ENCODE measurements at regions not wholly inside any gene's neighbourhood (a gene's known extent, or its start where the extent isn't known, plus 50 kb on each side); places are given as distances from the start of the nearest gene placed in this dataset.

DNA sequence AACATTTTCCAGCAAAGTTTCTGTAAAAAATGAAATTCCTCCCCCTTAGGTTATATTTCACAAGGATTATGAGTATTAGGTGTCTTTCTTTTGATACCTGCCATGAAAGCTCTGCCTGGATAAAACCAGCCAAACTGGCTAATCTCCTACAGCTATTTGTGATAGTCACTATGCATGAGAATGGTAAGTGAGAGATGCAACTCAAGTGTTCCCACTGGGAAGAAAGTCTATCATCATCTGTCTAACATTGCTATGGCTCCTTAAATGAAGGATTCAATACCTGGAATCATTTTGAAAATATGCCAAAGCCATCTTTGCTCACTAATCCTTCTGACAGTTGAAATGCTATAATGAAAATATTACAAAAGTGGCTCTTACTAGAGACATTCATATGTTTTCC is 339.9 kb upstream of the LRRTM4 start:
- H3K4me3 ChIP-seq (ENCODE audit: low read depth in 1 of 3, low read length in 3 of 3): no peak overlapping the region
- H3K36me3 ChIP-seq (ENCODE audit: control insufficient read depth in 4 of 4, insufficient read depth in 3 of 4, low read depth in 1 of 4, low read length in 3 of 4): no peaks in the 10 kb centered on the region
- TF ChIP-seq, protein P1, sequence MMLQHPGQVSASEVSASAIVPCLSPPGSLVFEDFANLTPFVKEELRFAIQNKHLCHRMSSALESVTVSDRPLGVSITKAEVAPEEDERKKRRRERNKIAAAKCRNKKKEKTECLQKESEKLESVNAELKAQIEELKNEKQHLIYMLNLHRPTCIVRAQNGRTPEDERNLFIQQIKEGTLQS (IDR thresholded peaks at IDR 0.05): no peak
- no peak for TF ChIP-seq RXRA (IDR thresholded peaks at IDR 0.05)
- TF ChIP-seq, protein P2, sequence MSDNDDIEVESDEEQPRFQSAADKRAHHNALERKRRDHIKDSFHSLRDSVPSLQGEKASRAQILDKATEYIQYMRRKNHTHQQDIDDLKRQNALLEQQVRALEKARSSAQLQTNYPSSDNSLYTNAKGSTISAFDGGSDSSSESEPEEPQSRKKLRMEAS (IDR thresholded peaks at IDR 0.05): no peak
- TF ChIP-seq, protein P3, sequence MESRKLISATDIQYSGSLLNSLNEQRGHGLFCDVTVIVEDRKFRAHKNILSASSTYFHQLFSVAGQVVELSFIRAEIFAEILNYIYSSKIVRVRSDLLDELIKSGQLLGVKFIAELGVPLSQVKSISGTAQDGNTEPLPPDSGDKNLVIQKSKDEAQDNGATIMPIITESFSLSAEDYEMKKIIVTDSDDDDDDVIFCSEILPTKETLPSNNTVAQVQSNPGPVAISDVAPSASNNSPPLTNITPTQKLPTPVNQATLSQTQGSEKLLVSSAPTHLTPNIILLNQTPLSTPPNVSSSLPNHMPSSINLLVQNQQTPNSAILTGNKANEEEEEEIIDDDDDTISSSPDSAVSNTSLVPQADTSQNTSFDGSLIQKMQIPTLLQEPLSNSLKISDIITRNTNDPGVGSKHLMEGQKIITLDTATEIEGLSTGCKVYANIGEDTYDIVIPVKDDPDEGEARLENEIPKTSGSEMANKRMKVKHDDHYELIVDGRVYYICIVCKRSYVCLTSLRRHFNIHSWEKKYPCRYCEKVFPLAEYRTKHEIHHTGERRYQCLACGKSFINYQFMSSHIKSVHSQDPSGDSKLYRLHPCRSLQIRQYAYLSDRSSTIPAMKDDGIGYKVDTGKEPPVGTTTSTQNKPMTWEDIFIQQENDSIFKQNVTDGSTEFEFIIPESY (IDR thresholded peaks at IDR 0.05): no peak
- no peak for TF ChIP-seq GABPA (IDR thresholded peaks at IDR 0.05 in 1 of 2, conservative IDR thresholded peaks at IDR 0.05 in 1 of 2)
- no peak for TF ChIP-seq TAF1 (conservative IDR thresholded peaks at IDR 0.05)
- no peak for TF ChIP-seq HNF4A (conservative IDR thresholded peaks at IDR 0.05)
- no peak for TF ChIP-seq FOXA2 (IDR thresholded peaks at IDR 0.05)
- TF ChIP-seq NR2F2 (IDR thresholded peaks at IDR 0.05): no peak
- no peak for TF ChIP-seq RAD21 (IDR thresholded peaks at IDR 0.05)
- no peak for TF ChIP-seq YY1 (IDR thresholded peaks at IDR 0.05)
- TF ChIP-seq EGR1 (IDR thresholded peaks at IDR 0.05; ENCODE audit: low read depth in 2 of 2): no peak
- TF ChIP-seq FOXA1 (IDR thresholded peaks at IDR 0.05): no peak
- TF ChIP-seq SP1 (IDR thresholded peaks at IDR 0.05): no peak
- no peak for DNase-seq (ENCODE audit: low spot score)
- H3K4me1 ChIP-seq (ENCODE audit: control insufficient read depth in 4 of 4, insufficient read depth in 4 of 4, low read length in 3 of 4): no peaks in the 10 kb centered on the region
- H3K27me3 ChIP-seq (ENCODE audit: control insufficient read depth in 4 of 4, insufficient read depth in 4 of 4, low read length in 3 of 4): no peaks in the 10 kb centered on the region
- H3K27ac ChIP-seq (ENCODE audit: low read depth in 1 of 2, low read length in 2 of 2): no peak overlapping the region
- no peak overlapping the region for H3K9ac ChIP-seq (ENCODE audit: low read depth in 1 of 2, low read length in 2 of 2)
- no peaks in the 10 kb centered on the region for H3K9me3 ChIP-seq (ENCODE audit: control insufficient read depth in 4 of 4, low read length in 3 of 4)

DNA sequence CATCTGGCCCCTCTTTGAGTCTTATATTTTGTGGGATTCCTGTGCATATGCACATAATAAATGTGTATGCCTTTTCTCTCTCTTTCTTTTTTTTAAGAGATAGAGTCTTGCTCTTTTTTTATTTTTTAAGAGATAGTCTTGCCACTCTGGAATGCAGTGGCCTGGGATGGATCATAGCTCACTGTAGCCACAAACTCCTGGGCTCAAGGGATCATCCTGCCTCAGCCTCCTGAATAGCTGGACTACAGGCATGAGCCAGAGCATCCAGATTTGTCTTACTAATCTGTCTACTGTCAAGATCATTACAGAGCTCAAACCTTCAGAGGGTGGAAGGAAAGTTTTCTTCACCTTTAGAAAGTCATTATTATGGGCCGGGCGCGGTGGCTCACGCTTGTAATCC is 342.2 kb upstream of the LRRTM4 start:
- WGBS: 95% methylated on average over 4 of the region's 4 CpGs
- no peak overlapping the region for H3K9ac ChIP-seq (ENCODE audit: low read depth in 1 of 2, low read length in 2 of 2)
- no peaks in the 10 kb centered on the region for H3K36me3 ChIP-seq (ENCODE audit: control insufficient read depth in 4 of 4, insufficient read depth in 3 of 4, low read depth in 1 of 4, low read length in 3 of 4)
- H3K27me3 ChIP-seq (ENCODE audit: control insufficient read depth in 4 of 4, insufficient read depth in 4 of 4, low read length in 3 of 4): no peaks in the 10 kb centered on the region
- H3K9me3 ChIP-seq (ENCODE audit: control insufficient read depth in 4 of 4, low read length in 3 of 4): no peaks in the 10 kb centered on the region
- H3K4me3 ChIP-seq (ENCODE audit: low read depth in 1 of 3, low read length in 3 of 3): no peak overlapping the region
- no peak overlapping the region for H3K27ac ChIP-seq (ENCODE audit: low read depth in 1 of 2, low read length in 2 of 2)
- no peak for TF ChIP-seq SP1 (IDR thresholded peaks at IDR 0.05)
- H3K4me1 ChIP-seq (ENCODE audit: control insufficient read depth in 4 of 4, insufficient read depth in 4 of 4, low read length in 3 of 4): no peaks in the 10 kb centered on the region
- no peak for DNase-seq (ENCODE audit: low spot score)

DNA sequence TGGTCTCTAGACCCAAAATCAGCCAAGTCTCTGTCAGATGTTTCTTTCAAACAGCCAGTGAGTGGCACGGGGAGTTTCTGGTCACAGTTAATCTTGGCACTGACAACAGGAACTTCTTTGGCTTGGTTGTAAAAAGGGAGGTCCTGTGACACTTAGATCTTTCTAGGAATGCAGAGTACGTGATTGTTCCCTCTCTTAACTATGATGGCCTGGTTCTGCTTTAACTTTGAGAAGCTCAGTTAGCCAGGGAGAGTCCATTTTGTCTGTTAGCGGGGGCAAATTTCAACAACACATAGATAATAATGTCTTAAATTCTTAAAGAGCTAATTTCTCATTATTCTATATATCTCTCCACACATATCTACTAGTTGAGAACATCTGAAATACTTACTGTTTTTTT is 344.5 kb upstream of the LRRTM4 start:
- no peak overlapping the region for H3K9ac ChIP-seq (ENCODE audit: low read depth in 1 of 2, low read length in 2 of 2)
- 52% methylated on average over 3 of the region's 3 CpGs for WGBS
- H3K36me3 ChIP-seq (ENCODE audit: control insufficient read depth in 4 of 4, insufficient read depth in 3 of 4, low read depth in 1 of 4, low read length in 3 of 4): no peaks in the 10 kb centered on the region
- H3K4me3 ChIP-seq (ENCODE audit: low read depth in 1 of 3, low read length in 3 of 3): no peak overlapping the region
- no peaks in the 10 kb centered on the region for H3K4me1 ChIP-seq (ENCODE audit: control insufficient read depth in 4 of 4, insufficient read depth in 4 of 4, low read length in 3 of 4)
- no peak for DNase-seq (ENCODE audit: low spot score)
- no peaks in the 10 kb centered on the region for H3K9me3 ChIP-seq (ENCODE audit: control insufficient read depth in 4 of 4, low read length in 3 of 4)
- H3K27me3 ChIP-seq (ENCODE audit: control insufficient read depth in 4 of 4, insufficient read depth in 4 of 4, low read length in 3 of 4): no peaks in the 10 kb centered on the region
- no peak overlapping the region for H3K27ac ChIP-seq (ENCODE audit: low read depth in 1 of 2, low read length in 2 of 2)
- TF ChIP-seq HNF4G (IDR thresholded peaks at IDR 0.05): no peak
- no peak for TF ChIP-seq YY1 (IDR thresholded peaks at IDR 0.05)
- TF ChIP-seq GABPA (IDR thresholded peaks at IDR 0.05 in 1 of 2, conservative IDR thresholded peaks at IDR 0.05 in 1 of 2): no peak
- TF ChIP-seq, protein P1 (IDR thresholded peaks at IDR 0.05): no peak
- no peak for TF ChIP-seq RAD21 (IDR thresholded peaks at IDR 0.05)
- no peak for TF ChIP-seq EGR1 (IDR thresholded peaks at IDR 0.05; ENCODE audit: low read depth in 2 of 2)
- TF ChIP-seq TAF1 (conservative IDR thresholded peaks at IDR 0.05): no peak
- TF ChIP-seq JUND (IDR thresholded peaks at IDR 0.05): no peak
- TF ChIP-seq FOXA1 (IDR thresholded peaks at IDR 0.05): no peak
- TF ChIP-seq, protein P2 (IDR thresholded peaks at IDR 0.05): no peak
- TF ChIP-seq HNF4A (conservative IDR thresholded peaks at IDR 0.05): no peak
- TF ChIP-seq, protein P4, sequence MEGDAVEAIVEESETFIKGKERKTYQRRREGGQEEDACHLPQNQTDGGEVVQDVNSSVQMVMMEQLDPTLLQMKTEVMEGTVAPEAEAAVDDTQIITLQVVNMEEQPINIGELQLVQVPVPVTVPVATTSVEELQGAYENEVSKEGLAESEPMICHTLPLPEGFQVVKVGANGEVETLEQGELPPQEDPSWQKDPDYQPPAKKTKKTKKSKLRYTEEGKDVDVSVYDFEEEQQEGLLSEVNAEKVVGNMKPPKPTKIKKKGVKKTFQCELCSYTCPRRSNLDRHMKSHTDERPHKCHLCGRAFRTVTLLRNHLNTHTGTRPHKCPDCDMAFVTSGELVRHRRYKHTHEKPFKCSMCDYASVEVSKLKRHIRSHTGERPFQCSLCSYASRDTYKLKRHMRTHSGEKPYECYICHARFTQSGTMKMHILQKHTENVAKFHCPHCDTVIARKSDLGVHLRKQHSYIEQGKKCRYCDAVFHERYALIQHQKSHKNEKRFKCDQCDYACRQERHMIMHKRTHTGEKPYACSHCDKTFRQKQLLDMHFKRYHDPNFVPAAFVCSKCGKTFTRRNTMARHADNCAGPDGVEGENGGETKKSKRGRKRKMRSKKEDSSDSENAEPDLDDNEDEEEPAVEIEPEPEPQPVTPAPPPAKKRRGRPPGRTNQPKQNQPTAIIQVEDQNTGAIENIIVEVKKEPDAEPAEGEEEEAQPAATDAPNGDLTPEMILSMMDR (IDR thresholded peaks at IDR 0.05; ENCODE audit: low read depth, low read length, missing input control): no peak
- no peak for TF ChIP-seq RXRA (IDR thresholded peaks at IDR 0.05)
- TF ChIP-seq, protein P5, sequence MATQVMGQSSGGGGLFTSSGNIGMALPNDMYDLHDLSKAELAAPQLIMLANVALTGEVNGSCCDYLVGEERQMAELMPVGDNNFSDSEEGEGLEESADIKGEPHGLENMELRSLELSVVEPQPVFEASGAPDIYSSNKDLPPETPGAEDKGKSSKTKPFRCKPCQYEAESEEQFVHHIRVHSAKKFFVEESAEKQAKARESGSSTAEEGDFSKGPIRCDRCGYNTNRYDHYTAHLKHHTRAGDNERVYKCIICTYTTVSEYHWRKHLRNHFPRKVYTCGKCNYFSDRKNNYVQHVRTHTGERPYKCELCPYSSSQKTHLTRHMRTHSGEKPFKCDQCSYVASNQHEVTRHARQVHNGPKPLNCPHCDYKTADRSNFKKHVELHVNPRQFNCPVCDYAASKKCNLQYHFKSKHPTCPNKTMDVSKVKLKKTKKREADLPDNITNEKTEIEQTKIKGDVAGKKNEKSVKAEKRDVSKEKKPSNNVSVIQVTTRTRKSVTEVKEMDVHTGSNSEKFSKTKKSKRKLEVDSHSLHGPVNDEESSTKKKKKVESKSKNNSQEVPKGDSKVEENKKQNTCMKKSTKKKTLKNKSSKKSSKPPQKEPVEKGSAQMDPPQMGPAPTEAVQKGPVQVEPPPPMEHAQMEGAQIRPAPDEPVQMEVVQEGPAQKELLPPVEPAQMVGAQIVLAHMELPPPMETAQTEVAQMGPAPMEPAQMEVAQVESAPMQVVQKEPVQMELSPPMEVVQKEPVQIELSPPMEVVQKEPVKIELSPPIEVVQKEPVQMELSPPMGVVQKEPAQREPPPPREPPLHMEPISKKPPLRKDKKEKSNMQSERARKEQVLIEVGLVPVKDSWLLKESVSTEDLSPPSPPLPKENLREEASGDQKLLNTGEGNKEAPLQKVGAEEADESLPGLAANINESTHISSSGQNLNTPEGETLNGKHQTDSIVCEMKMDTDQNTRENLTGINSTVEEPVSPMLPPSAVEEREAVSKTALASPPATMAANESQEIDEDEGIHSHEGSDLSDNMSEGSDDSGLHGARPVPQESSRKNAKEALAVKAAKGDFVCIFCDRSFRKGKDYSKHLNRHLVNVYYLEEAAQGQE (IDR thresholded peaks at IDR 0.05): no peak
